HepG2 (cell line): ENCODE measurements at regions not wholly inside any gene's neighbourhood (a gene's known extent, or its start where the extent isn't known, plus 50 kb on each side); places are given as distances from the start of the nearest gene placed in this dataset.

ENCODE experiments used
- ATAC-seq: fragments of 200-7000 bp; cut with Tn5 transposase; 3 replicates; pipeline ENCODE4 v1.9.1; 2020; ENCODE audit warnings: mild to moderate bottlenecking, moderate library complexity
- BruUV-seq: library from RNA; stranded (reverse); fragments of 400-500 nt; replicated peaks from 2 replicates; lab custom pipeline; 2021; lab: Mats Ljungman, UMichigan
- CTCF ChIA-PET: fragments of 300-600 bp; formaldehyde crosslinking; extraction: SDS; loops from one replicate; lab custom pipeline; 2021; ENCODE audit warnings: low total read pairs, inconsistent platforms, low intra/inter-chr PET ratio; lab: Yijun Ruan, JAX
- POLR2A ChIA-PET: fragments of 350-600 bp; sonication (Branson Sonifier 250); formaldehyde crosslinking; loops from one replicate; lab custom pipeline; 2020; ENCODE audit warnings: antibody characterized with exemption, inconsistent platforms; lab: Yijun Ruan, JAX
- DNase-seq: peaks from one replicate; pipeline ENCODE4 v3.0.0-alpha.2; 2015; ENCODE audit warnings: low spot score
- FAIRE-seq: peaks from 3 replicates; lab custom pipeline; 2011; peaks lifted over from hg19 to GRCh38; lab: Jason Lieb, UNC
- H2AFZ ChIP-seq: one replicate; pipeline ENCODE4 v1.6.1; 2011; ENCODE audit warnings: low read length, inconsistent platforms
- H3K27ac ChIP-seq: fragments of 300-600 bp; 3 replicates; pipeline ENCODE4 v1.8.0; 2011; ENCODE audit warnings: mixed run types, mild to moderate bottlenecking, mixed read lengths, low read length, inconsistent platforms; ENCODE audit not compliant: insufficient read depth; ENCODE audit errors: extremely low read length
- H3K27me3 ChIP-seq, 2 experiments: fragments of 200-600 bp in 1 of 2; 2 replicates in 1 of 2; 3 replicates in 1 of 2; pipeline versions ENCODE4 v1.6.0 to v1.8.0; 2011; ENCODE audit warnings: low read length in 2 of 2, mild to moderate bottlenecking in 2 of 2, moderate library complexity in 2 of 2, inconsistent platforms in 1 of 2; ENCODE audit not compliant: insufficient read depth in 2 of 2, control insufficient read depth in 1 of 2
- H3K36me3 ChIP-seq, 2 experiments: fragments of 200-600 bp in 1 of 2; replicated peaks in 1 of 2; 2 replicates in 1 of 2; 3 replicates in 1 of 2; pipeline versions ENCODE4 v1.5.1 to v1.8.0; 2011; ENCODE audit warnings: low read length in 2 of 2, inconsistent platforms in 1 of 2; ENCODE audit not compliant: insufficient read depth in 2 of 2, control insufficient read depth in 1 of 2
- H3K4me1 ChIP-seq: 2 replicates; pipeline ENCODE4 v1.5.1; 2012; ENCODE audit warnings: low read length, inconsistent platforms; ENCODE audit not compliant: insufficient read depth
- H3K4me2 ChIP-seq: 2 replicates; pipeline ENCODE4 v1.6.0; 2011; ENCODE audit warnings: low read depth, low read length, inconsistent platforms
- H3K4me3 ChIP-seq, 3 experiments: fragments of 200-600 bp in 1 of 3; sonication (generic), shearing (Covaris generic) in 1 of 3; replicated peaks in 1 of 3; 2 replicates each; pipeline ENCODE4 v1.5.1; 2011 to 2016; ENCODE audit warnings: low read length in 3 of 3, inconsistent platforms in 2 of 3, low read depth in 2 of 3, mild to moderate bottlenecking in 2 of 3, control low read depth in 1 of 3, mixed read lengths in 1 of 3; ENCODE audit not compliant: insufficient read depth in 1 of 3
- H3K79me2 ChIP-seq: one replicate; pipeline ENCODE4 v1.6.1; 2011; ENCODE audit warnings: low read length, inconsistent platforms; ENCODE audit not compliant: insufficient read depth
- H3K9ac ChIP-seq: 2 replicates; pipeline ENCODE4 v1.6.0; 2011; ENCODE audit warnings: mild to moderate bottlenecking, low read depth, low read length, inconsistent platforms; ENCODE audit not compliant: insufficient read depth
- H3K9me3 ChIP-seq: 2 replicates; pipeline ENCODE4 v1.5.1; 2012; ENCODE audit warnings: mild to moderate bottlenecking, low read length
- H4K20me1 ChIP-seq: 2 replicates; pipeline ENCODE4 v1.6.0; 2011; ENCODE audit warnings: inconsistent platforms, mild to moderate bottlenecking, low read length, moderate library complexity; ENCODE audit not compliant: insufficient read depth
- CEBPB ChIP-seq: IDR thresholded peaks from 2 replicates; pipeline ENCODE4 v1.6.1; 2011; ENCODE audit warnings: low read depth, low read length, improper control_type of control experiment, borderline replicate concordance
- MAF1 ChIP-seq: sonication (generic); formaldehyde crosslinking; IDR thresholded peaks from 2 replicates; pipeline ENCODE4 v1.5.0; 2020; ENCODE audit warnings: missing genetic modification reagents, borderline replicate concordance
- MAFF ChIP-seq: IDR thresholded peaks from 2 replicates; pipeline ENCODE4 v1.6.1; 2011; ENCODE audit warnings: low read depth, low read length, improper control_type of control experiment
- MAFK ChIP-seq, 2 experiments: IDR thresholded peaks in 1 of 2; conservative IDR thresholded peaks in 1 of 2; 2 replicates each; pipeline ENCODE4 v1.6.1; 2011; ENCODE audit warnings: improper control_type of control experiment in 2 of 2, low read length in 2 of 2
- NFIC ChIP-seq: IDR thresholded peaks from 2 replicates; pipeline ENCODE4 v1.6.1; 2012; ENCODE audit warnings: mild to moderate bottlenecking, low read length, inconsistent platforms
- NFYB ChIP-seq: sonication (generic); formaldehyde crosslinking; IDR thresholded peaks from 2 replicates; pipeline ENCODE4 v1.4.0; 2020; ENCODE audit warnings: missing genetic modification reagents
- TBX3 ChIP-seq: fragments of 450-650 bp; IDR thresholded peaks from 2 replicates; pipeline ENCODE4 v1.6.1; 2017; ENCODE audit warnings: antibody characterized with exemption, mild to moderate bottlenecking, inconsistent platforms, borderline replicate concordance
- ZNF101 ChIP-seq: sonication (generic); formaldehyde crosslinking; IDR thresholded peaks from 2 replicates; pipeline ENCODE4 v1.4.0; 2020; ENCODE audit warnings: mild to moderate bottlenecking, low read depth, missing genetic modification reagents, borderline replicate concordance
- ZNF264 ChIP-seq: sonication (generic); formaldehyde crosslinking; IDR thresholded peaks from 2 replicates; pipeline ENCODE4 v1.4.0; 2020; ENCODE audit warnings: missing genetic modification reagents
- ZNF570 ChIP-seq: sonication (generic); formaldehyde crosslinking; IDR thresholded peaks from 2 replicates; pipeline ENCODE4 v1.4.0; 2020; ENCODE audit warnings: mild to moderate bottlenecking, missing genetic modification reagents, borderline replicate concordance
- ZNF572 ChIP-seq: sonication (generic); formaldehyde crosslinking; IDR thresholded peaks from 2 replicates; pipeline ENCODE4 v1.5.1; 2020; ENCODE audit warnings: mild to moderate bottlenecking, missing genetic modification reagents
- ZNF652 ChIP-seq: IDR thresholded peaks from 2 replicates; pipeline ENCODE4 v1.6.1; 2016; ENCODE audit warnings: low read depth, borderline replicate concordance
- ZNF800 ChIP-seq: sonication (generic); formaldehyde crosslinking; IDR thresholded peaks from 2 replicates; pipeline ENCODE4 v1.4.0; 2020; ENCODE audit warnings: missing genetic modification reagents
- ZSCAN22 ChIP-seq: sonication (generic); formaldehyde crosslinking; IDR thresholded peaks from 2 replicates; pipeline ENCODE4 v1.4.0; 2020; ENCODE audit warnings: mild to moderate bottlenecking, missing genetic modification reagents
- WGBS: methylation state at CpG from one replicate; pipeline ENCODE4 v1.1.6; 2017; ENCODE audit warnings: low lambda C conversion rate; 5-methylcytosine and 5-hydroxymethylcytosine counted together
- in situ Hi-C: cut with HindIII; loops from 2 replicates; pipeline ENCODE4 v1.10.0; 2017; ENCODE audit warnings: low pct_unique_long_range_greater_than_20kb; ENCODE audit not compliant: extremely low pct_ligation_motif_present
- intact Hi-C: fragments of 100-400 bp; cut with micrococcal nuclease; formaldehyde crosslinking; loops from one replicate; pipeline ENCODE4 v1.10.0; 2022; ENCODE audit not compliant: unreplicated experiment
- TF ChIP-seq, protein P1 (sequence below), 2 experiments: fragments of 450-650 bp in 1 of 2; sonication (generic) in 1 of 2; formaldehyde crosslinking; IDR thresholded peaks; 2 replicates each; pipeline versions ENCODE4 v1.5.0 to v1.8.0; 2020 to 2022; ENCODE audit warnings: mild to moderate bottlenecking in 1 of 2, missing genetic modification reagents in 1 of 2

DNA sequence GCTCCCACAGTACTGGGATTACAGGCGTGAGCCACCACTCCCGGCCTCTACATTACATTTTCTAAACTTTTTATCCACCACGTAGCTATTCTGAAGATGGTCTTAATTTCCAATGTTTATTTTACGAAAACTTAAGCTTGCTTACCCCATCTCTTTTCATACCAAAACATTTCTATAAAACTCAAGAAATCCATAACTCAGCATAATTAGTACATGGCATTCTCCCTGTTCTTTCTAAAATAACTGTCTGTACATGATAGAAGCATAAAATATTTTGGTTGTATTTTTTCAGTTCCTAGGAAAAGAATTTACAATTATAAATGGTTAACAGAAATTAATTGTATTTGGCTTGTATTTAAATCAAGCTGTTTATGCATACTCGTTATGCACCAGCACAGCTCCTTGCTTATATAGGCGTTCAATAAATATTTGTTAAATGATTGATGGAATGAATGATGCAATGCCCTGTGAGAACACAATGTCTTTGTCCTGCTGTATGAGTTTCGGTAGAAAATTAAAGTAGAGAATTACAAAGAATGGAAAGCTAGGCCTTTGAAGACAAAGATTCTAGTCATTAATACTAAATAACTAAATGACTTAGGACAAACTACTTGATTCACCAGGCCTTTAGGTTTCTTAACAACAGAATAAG is 384.2 kb downstream of the EFNA5 start:
- no peak for FAIRE-seq
- POLR2A ChIA-PET, result no interaction called here
- no peak for DNase-seq
- Histone ChIP-seq H3K9me3 (no peaks in the 10 kb centered on the region), H3K27ac (no peak overlapping the region), H3K79me2 (no peaks in the 10 kb centered on the region), H3K4me1 (no peaks in the 10 kb centered on the region), H3K4me2 (no peak overlapping the region), H4K20me1 (no peaks in the 10 kb centered on the region), H3K27me3 (no peaks in the 10 kb centered on the region; a peak in 2 of 5 replicates), H2AFZ (no peak overlapping the region), H3K4me3 (no peak overlapping the region), H3K9ac (no peak overlapping the region), H3K36me3 (no peaks in the 10 kb centered on the region)
- intact Hi-C loops, result no loop called here
- CTCF ChIA-PET, result no interaction called here
- no TSS peak for BruUV-seq
- no peak for ATAC-seq
- TF ChIP-seq ZNF101 (CRISPR knock-in tag) (no peak), TBX3 (no peak), ZNF264 (CRISPR knock-in tag) (no peak), MAF1 (CRISPR knock-in tag) (no peak), ZNF800 (no peak), MAFK (conservative IDR thresholded peaks at IDR 0.05 in 1 of 2, IDR thresholded peaks at IDR 0.05 in 1 of 2; ENCODE audit: low read length in 2 of 2) (peak; percentile 32 to 66; a peak in 2 of 4 replicates), ZNF652 (CRISPR knock-in tag) (no peak), CEBPB (peak; percentile 32; the same call in 1 of the 2 replicates), ZNF570 (CRISPR knock-in tag) (no peak), ZNF572 (CRISPR knock-in tag) (no peak), NFYB (CRISPR knock-in tag) (no peak), NFIC (no peak), ZSCAN22 (no peak), MAFF (peak; percentile 46; the same call in 1 of the 2 replicates)
- TF ChIP-seq, protein P1, sequence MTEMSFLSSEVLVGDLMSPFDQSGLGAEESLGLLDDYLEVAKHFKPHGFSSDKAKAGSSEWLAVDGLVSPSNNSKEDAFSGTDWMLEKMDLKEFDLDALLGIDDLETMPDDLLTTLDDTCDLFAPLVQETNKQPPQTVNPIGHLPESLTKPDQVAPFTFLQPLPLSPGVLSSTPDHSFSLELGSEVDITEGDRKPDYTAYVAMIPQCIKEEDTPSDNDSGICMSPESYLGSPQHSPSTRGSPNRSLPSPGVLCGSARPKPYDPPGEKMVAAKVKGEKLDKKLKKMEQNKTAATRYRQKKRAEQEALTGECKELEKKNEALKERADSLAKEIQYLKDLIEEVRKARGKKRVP (CRISPR knock-in tag; IDR thresholded peaks at IDR 0.05), result peak in 1 of 2 experiments; percentile 41; a peak in 1 of 4 replicates
- in situ Hi-C loops, result no loop called here
- WGBS, result 4% methylated on average over 7 of the region's 7 CpGs
